Natural killer cell treated with Interleukin-12 subunit alpha and Interleukin-12 subunit beta and Interleukin-15 and Interleukin-18, amount 100 ng/mL, for 72 hours (primary cell): ENCODE measurements at regions not wholly inside any gene's neighbourhood (a gene's known extent, or its start where the extent isn't known, plus 50 kb on each side); places are given as distances from the start of the nearest gene placed in this dataset.
"Not testable (repeated sequence)": the region's sequence is repeated elsewhere in the genome, so short reads cannot be mapped to it uniquely, and the experiment has no call there.

Experiments
- ATAC-seq, 2 donors: fragments of 150-1000 bp; cut with Tn5 transposase in 1 of 2; sonication (Bioruptor Pico), chemical (Tn5 transposase) in 1 of 2; 2 replicates each; pipeline ENCODE4 v1.10.0; 2021
- DNase-seq: peaks from one replicate; pipeline ENCODE4 v3.0.0; 2022; ENCODE audit warnings: low spot score
- H3K27ac Mint-ChIP-seq, 2 donors: 1 replicate in 1 of 2; 2 replicates in 1 of 2; pipeline ENCODE4 v1.8.0; 2022; ENCODE audit warnings: mixed read lengths in 2 of 2, mild to moderate bottlenecking in 1 of 2, moderate library complexity in 1 of 2
- H3K27me3 Mint-ChIP-seq, 2 donors: 1 replicate in 1 of 2; 2 replicates in 1 of 2; pipeline ENCODE4 v1.8.0; 2022; ENCODE audit warnings: mixed read lengths in 2 of 2
- H3K36me3 Mint-ChIP-seq: one replicate; pipeline ENCODE4 v1.8.0; 2022; ENCODE audit warnings: mixed read lengths
- H3K4me1 Mint-ChIP-seq, 2 donors: 1 replicate in 1 of 2; 2 replicates in 1 of 2; pipeline ENCODE4 v1.8.0; 2022; ENCODE audit warnings: low read depth in 2 of 2, mixed read lengths in 2 of 2, mild to moderate bottlenecking in 1 of 2
- H3K4me3 Mint-ChIP-seq: one replicate; pipeline ENCODE4 v1.8.0; 2022; ENCODE audit warnings: mixed read lengths
- H3K9me3 Mint-ChIP-seq: 2 replicates; pipeline ENCODE4 v1.8.0; 2022; ENCODE audit warnings: mixed read lengths

DNA sequence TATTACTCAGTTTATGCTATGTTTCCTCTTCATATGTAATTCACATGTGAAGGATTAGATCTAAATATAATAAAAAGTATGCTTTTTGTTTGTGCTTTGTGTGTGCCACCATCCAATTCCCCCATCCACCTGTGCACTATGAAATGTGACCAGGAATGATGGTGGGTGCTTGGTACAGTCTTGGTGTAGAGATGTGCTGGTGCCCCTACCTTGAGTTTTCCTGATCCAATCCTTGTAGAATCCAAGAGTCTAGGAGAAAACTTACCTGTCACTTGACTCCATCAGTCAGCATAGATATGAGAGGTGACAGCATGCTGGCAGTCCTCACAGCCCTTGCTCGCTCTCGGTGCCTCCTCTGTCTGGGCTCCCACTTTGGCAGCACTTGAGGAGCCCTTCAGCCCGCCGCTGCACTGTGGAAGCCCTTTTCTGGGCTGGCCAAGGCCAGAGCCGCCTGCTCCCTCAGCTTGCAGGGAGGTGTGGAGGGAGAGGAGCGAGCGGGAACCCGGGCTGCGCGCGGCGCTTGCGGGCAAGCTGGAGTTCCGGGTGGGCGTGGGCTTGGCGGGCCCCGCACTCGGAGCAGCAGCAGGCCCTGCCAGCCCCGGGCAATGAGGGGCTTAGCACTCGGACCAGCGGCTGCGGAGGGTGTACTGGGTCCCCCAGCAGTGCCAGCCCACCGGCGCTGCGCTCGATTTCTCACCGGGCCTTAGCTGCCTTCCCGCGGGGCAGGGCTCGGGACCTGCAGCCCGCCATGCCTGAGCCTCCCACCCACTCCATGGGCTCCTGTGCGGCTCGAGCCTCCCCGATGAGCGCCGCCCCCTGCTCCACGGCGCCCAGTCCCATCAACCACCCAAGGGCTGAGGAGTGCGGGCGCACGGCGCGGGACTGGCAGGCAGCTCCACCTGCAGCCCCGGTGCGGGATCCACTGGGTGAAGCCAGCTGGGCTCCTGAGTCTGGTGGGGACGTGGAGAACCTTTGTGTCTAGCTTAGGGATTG is 874.7 kb downstream of the PLA2G4A start:
- H3K4me3 Mint-ChIP-seq, H3K27me3 Mint-ChIP-seq, H3K27ac Mint-ChIP-seq, ATAC-seq, H3K36me3 Mint-ChIP-seq, H3K4me1 Mint-ChIP-seq, DNase-seq: not testable (repeated sequence)
- peaks cover 19% of the 10 kb centered on the region for H3K9me3 Mint-ChIP-seq

DNA sequence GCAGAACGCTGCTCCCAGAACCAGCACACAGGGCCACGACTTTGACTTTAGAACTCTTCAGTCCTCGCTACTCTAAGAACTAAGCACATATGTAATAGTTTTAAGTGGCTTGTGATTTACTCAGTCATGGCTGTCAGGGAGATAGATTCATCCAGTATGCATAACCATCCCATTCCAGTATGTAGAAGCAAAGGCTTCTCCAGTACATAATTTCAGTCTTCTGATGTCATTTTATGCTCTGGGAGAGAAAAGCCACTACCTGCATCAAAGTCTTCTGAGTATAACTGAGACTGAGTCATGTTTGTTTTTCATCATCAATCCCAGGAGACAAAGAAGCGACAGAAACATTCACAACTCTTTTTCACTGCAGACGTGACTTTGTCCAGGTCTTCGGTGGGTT is 885.7 kb downstream of the PLA2G4A start:
- DNase-seq (no peak), ATAC-seq (no peak)
- peaks cover 4% of the 10 kb centered on the region for H3K36me3 Mint-ChIP-seq
- no peaks in the 10 kb centered on the region for H3K27me3 Mint-ChIP-seq
- no peak overlapping the region for H3K4me3 Mint-ChIP-seq
- no peak overlapping the region for H3K27ac Mint-ChIP-seq
- H3K9me3 Mint-ChIP-seq: peaks cover 10% of the 10 kb centered on the region
- no peaks in the 10 kb centered on the region for H3K4me1 Mint-ChIP-seq

DNA sequence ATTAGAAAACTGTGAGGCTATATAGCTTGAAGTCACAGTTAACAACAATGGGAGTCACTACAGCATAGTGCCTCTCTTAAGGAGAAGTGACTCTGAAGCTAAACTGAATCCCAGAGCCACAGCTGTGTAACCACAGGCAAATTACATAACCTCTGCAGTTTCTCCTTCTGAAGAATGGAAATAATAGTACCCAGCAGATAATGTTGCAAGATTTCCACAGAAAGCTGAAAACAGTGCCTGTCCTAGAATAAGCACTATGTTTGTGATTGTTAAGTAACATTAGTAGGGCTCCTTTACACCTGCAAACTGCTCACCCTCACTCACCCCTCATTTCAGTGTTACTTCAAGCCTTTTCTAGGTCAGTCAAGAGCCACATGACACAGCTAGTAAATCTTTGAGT is 886.7 kb downstream of the PLA2G4A start:
- no peaks in the 10 kb centered on the region for H3K27me3 Mint-ChIP-seq
- no peak overlapping the region for H3K4me3 Mint-ChIP-seq
- H3K27ac Mint-ChIP-seq: no peak overlapping the region
- no peaks in the 10 kb centered on the region for H3K4me1 Mint-ChIP-seq
- H3K9me3 Mint-ChIP-seq: peaks cover 10% of the 10 kb centered on the region
- ATAC-seq (no peak), DNase-seq (no peak)
- peaks cover 4% of the 10 kb centered on the region for H3K36me3 Mint-ChIP-seq

DNA sequence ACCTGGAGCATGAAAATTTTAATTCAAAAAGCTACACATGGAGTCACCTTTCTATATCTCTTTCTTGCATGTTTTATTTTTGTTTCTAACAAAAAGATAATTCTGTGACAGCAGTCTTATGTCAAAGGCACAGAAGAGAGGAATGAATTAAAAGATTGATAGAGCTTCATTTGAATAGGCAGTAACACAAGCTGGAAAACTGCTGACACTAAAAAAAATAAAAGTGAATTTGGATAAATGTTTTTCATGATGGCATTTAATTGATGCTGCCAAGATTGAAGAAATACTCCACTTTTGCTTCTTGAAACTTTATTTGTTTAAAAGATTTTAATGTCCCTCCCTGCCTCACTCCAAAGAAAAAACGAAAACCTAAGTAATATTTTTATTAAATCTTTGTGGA is 887.4 kb downstream of the PLA2G4A start:
- DNase-seq (no peak), ATAC-seq (no peak)
- Mint-ChIP-seq H3K27ac (no peak overlapping the region), H3K4me3 (no peak overlapping the region), H3K27me3 (no peaks in the 10 kb centered on the region), H3K9me3 (peaks cover 10% of the 10 kb centered on the region), H3K4me1 (no peaks in the 10 kb centered on the region), H3K36me3 (peaks cover 4% of the 10 kb centered on the region)

DNA sequence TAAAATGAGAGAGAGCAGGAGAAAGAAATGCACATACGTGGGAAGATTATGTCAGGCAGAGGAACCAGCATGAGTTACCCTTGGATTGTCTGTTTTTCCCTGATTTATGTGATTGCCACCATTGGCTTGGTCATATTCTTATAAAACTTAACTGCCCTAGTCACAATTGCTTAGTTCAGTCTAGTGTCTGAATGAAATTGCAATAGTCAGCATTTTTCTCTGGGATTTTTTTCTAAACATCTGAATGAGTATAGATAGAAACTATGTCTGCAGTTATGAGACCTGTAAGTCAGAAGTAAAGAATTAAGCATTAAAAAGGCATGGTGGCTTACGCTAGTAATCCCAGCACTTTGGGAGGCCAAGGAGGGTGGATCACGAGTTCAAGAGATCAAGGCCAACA is 889.8 kb downstream of the PLA2G4A start:
- Mint-ChIP-seq H3K9me3 (peaks cover 11% of the 10 kb centered on the region), H3K27ac (no peak overlapping the region), H3K27me3 (no peaks in the 10 kb centered on the region), H3K4me3 (no peak overlapping the region), H3K36me3 (peaks cover 4% of the 10 kb centered on the region), H3K4me1 (no peaks in the 10 kb centered on the region)
- no peak for DNase-seq
- no peak for ATAC-seq

DNA sequence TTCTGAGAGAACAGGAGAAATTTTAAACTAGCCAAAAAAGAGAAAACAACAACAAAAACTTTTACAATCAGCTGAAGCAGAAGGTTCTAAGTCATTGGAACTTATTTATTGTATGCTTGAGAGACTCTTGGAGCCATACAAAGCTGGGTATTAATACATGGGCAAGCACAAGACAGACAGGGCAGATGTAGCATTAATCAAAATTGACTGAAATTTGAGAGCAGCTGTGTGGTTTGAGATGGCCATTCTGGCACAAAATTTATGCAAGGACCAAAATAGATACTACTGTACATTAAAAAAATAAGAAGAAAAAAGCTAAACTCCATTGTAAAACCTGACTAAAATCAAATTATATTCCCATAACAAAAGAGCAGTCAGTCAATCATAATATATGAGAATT is 892.5 kb downstream of the PLA2G4A start:
- ATAC-seq: no peak
- H3K36me3 Mint-ChIP-seq: no peaks in the 10 kb centered on the region
- H3K27ac Mint-ChIP-seq: no peak overlapping the region
- no peak overlapping the region for H3K4me3 Mint-ChIP-seq
- H3K4me1 Mint-ChIP-seq: no peaks in the 10 kb centered on the region
- DNase-seq: no peak
- H3K9me3 Mint-ChIP-seq: peaks cover 6% of the 10 kb centered on the region
- no peaks in the 10 kb centered on the region for H3K27me3 Mint-ChIP-seq

DNA sequence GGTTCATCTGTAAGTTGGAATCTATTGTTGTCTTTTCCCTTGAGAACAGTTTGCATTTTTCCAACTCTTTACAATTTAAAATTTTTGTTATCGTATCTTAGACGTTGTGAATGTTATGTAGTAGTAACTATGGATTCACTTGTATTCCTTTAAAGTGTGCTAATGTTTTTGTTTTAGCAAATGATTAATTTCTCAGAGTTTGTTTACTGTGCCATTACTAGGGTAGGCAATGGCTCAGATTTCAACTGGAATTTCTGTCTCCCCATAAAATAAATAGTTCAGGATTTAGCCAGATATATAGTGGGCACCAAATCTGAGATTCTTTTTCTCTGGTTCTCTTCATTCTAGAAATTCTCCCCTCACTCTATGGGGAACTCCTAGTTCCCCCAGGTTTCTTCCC is 896.5 kb downstream of the PLA2G4A start:
- no peaks in the 10 kb centered on the region for H3K4me1 Mint-ChIP-seq
- DNase-seq (no peak), ATAC-seq (no peak)
- H3K9me3 Mint-ChIP-seq: peaks cover 6% of the 10 kb centered on the region
- H3K27me3 Mint-ChIP-seq: no peaks in the 10 kb centered on the region
- no peak overlapping the region for H3K27ac Mint-ChIP-seq
- no peaks in the 10 kb centered on the region for H3K36me3 Mint-ChIP-seq
- H3K4me3 Mint-ChIP-seq: no peak overlapping the region

DNA sequence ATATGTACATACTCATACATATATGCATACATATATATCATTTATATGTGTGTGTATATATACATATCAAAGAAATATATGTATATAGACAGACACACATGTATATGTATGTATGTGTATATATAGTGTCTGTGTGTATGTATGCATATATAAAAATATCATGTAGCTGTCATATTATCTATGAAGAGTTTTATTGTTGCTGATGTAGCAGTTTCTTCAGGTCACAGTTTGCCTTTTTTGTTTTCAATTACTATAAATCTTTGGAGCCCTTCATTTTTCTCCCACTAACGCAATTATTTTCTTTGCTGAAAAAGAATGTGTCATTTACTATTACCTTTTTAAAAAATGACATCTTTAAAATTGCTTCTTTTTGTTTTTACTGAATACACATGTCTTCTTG is 904.5 kb downstream of the PLA2G4A start:
- ATAC-seq (no peak), DNase-seq (no peak)
- H3K4me1 Mint-ChIP-seq: no peaks in the 10 kb centered on the region
- H3K36me3 Mint-ChIP-seq: no peaks in the 10 kb centered on the region
- no peak overlapping the region for H3K4me3 Mint-ChIP-seq
- H3K9me3 Mint-ChIP-seq: peaks cover 19% of the 10 kb centered on the region
- no peaks in the 10 kb centered on the region for H3K27me3 Mint-ChIP-seq
- no peak overlapping the region for H3K27ac Mint-ChIP-seq

DNA sequence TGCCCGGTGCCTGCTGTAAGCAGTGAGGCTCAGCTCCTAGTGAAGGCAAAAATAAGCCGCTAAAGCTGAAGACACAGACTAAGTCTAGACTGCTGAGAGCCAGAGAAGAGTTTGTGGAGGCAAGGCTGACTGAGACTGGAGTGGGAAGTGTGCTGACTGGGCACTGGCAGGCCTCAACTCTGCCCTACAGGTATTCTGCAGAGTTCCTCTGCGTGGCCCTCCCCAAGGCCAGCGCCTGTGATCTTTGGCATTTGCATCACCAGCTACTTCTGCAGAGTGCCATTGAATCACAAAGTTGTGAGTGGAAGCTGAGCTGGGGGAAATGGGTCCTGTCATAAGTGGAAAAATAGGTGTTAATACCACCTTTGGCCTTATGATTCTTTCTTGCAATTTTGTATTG is 905.7 kb downstream of the PLA2G4A start:
- Mint-ChIP-seq H3K9me3 (peaks cover 15% of the 10 kb centered on the region), H3K4me1 (no peaks in the 10 kb centered on the region), H3K36me3 (no peaks in the 10 kb centered on the region), H3K4me3 (no peak overlapping the region), H3K27ac (no peak overlapping the region), H3K27me3 (no peaks in the 10 kb centered on the region)
- ATAC-seq (no peak), DNase-seq (no peak)

DNA sequence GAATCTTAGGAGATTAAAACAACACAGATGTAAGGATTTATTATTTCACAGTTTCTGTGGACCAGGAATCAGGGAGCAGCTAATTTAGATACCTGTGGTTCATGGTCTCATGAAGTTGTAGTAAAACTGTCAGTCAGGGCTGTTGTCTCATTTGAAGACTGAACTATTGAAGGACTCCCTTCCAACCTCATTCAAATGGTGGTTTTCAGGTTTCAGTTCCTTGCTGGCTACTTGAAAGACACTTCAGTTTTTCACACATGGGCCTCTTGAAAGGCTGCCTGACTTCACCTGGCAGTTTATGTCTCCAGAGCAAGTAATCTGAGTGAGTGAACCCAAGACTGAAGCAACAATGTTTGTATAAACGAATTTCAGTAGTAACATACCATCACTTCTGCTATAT is 915.9 kb downstream of the PLA2G4A start:
- ATAC-seq (no peak), DNase-seq (no peak)
- Mint-ChIP-seq H3K27ac (no peak overlapping the region), H3K9me3 (peaks cover 9% of the 10 kb centered on the region), H3K27me3 (no peaks in the 10 kb centered on the region), H3K36me3 (no peaks in the 10 kb centered on the region), H3K4me3 (no peak overlapping the region), H3K4me1 (no peaks in the 10 kb centered on the region)

DNA sequence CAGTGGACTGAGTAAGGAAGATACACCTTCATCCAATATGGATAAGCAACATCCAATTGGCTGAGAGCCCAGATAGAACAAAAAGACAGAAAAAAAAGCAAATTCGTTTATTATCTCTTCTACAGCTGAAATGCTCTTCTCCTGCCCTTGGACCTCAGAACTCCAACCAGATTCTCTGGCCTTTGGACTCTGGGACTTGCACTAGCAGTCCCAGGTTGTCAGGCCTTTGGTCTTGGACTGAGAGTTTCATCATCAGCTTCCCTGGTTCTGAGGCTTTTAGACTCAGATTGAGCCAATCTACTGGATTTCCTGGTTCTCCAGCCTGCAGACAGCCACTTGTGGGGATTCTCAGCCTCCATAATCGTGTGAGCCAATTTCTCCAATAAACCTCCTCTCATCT is 926.8 kb downstream of the PLA2G4A start:
- peaks cover 15% of the 10 kb centered on the region for H3K9me3 Mint-ChIP-seq
- H3K36me3 Mint-ChIP-seq: peaks cover 4% of the 10 kb centered on the region
- no peak for ATAC-seq
- H3K4me1 Mint-ChIP-seq: no peaks in the 10 kb centered on the region
- no peak overlapping the region for H3K27ac Mint-ChIP-seq
- no peak for DNase-seq
- H3K27me3 Mint-ChIP-seq: no peaks in the 10 kb centered on the region
- H3K4me3 Mint-ChIP-seq: no peak overlapping the region

DNA sequence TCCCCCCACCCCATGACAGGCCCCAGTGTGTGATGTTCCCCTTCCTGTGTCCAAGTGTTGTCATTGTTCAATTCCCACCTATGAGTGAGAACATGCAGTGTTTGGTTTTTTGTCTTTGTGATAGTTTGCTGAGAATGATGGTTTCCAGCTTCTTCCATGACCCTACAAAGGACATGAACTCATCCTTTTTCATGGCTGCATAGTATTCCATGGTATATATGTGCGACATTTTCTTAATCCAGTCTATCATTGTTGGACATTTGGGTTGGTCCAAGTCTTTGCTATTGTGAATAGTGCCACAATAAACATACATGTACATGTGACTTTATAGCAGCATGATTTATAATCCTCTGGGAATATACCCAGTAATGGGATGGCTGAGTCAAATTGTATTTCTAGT is 927.9 kb downstream of the PLA2G4A start:
- ATAC-seq, H3K36me3 Mint-ChIP-seq, DNase-seq, H3K4me3 Mint-ChIP-seq, H3K27me3 Mint-ChIP-seq, H3K27ac Mint-ChIP-seq, H3K4me1 Mint-ChIP-seq: not testable (repeated sequence)
- peaks cover 15% of the 10 kb centered on the region for H3K9me3 Mint-ChIP-seq

DNA sequence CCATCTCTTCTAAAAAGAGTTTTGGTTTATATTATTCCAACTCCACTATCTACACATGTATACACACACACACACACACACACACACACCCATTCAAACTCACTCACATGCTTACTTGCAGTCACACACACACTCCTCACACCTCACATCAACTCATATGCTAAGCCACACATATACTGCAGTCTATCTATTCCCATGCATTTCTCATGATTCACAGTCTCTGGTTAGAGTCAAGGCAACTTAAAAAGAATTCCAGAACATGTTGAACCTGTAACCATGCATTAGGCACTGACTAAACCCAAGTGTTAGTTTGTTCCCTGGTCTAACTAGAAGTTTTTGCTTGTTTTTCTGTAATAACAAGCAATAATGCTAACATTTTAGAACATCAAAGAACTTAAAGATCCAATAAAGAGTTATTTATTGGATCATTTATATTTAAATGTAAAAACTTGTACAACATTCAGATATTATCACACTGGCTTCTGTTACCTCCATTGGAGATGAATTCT is 931.1 kb downstream of the PLA2G4A start:
- H3K4me3 Mint-ChIP-seq: no peak overlapping the region
- no peak for DNase-seq
- ATAC-seq: no peak
- peaks cover 13% of the 10 kb centered on the region for H3K9me3 Mint-ChIP-seq
- no peaks in the 10 kb centered on the region for H3K27me3 Mint-ChIP-seq
- H3K27ac Mint-ChIP-seq: no peak overlapping the region
- no peaks in the 10 kb centered on the region for H3K36me3 Mint-ChIP-seq
- H3K4me1 Mint-ChIP-seq: no peaks in the 10 kb centered on the region

DNA sequence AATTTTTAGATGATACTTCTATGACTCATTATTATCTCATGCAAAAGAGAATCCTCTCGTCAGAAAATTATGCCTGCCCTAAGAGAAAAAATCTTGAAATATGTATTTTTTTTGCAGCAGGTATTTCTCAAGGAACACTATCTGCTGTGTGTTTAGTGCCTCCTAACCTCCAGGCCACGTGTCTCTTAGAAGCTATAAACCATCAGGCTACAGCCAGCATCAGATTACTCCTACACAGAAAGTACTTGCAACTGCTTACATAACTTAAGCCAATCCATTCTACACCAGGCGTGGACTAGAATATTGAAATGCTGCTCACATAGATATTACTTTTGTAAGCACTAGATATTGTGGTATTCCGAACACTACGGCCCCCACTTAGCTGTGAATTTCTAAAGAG is 933.4 kb downstream of the PLA2G4A start:
- no peak overlapping the region for H3K27ac Mint-ChIP-seq
- peaks cover 16% of the 10 kb centered on the region for H3K36me3 Mint-ChIP-seq
- H3K27me3 Mint-ChIP-seq: no peaks in the 10 kb centered on the region
- peaks cover 25% of the 10 kb centered on the region for H3K9me3 Mint-ChIP-seq
- DNase-seq: no peak
- no peak for ATAC-seq
- H3K4me1 Mint-ChIP-seq: no peaks in the 10 kb centered on the region
- no peak overlapping the region for H3K4me3 Mint-ChIP-seq
